ENCODE measurements at regions not wholly inside any gene's neighbourhood (a gene's known extent, or its start where the extent isn't known, plus 50 kb on each side); places are given as distances from the start of the nearest gene placed in this dataset.
"Not testable (repeated sequence)": the region's sequence is repeated elsewhere in the genome, so short reads cannot be mapped to it uniquely, and the experiment has no call there.

DNA sequence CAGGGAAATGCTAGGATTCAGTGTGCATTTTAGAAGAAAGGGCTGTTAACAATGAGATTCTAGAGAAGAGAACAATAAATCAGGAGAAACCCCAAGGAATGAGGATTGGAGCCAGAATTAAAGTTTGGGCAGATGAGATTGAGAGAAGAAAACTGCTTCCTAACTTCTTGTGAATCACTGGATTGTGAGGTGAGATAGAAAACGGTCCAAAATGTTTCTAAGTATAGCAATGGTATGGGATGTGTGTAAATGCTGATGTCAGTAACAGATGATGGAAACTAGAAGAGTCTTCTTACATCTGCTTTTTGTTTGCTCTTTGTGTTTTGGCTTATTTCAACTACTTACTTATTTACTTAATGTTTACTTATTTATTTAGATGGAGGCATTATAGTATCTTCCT lies 123.0 kb downstream of the KCNJ2 start:
- H3K27me3 ChIP-seq (ENCODE audit: control insufficient read depth, insufficient read depth, low read length): no peaks in the 10 kb centered on the region
- intact Hi-C loops (cut with micrococcal nuclease; ENCODE audit: unreplicated experiment) (no loop called here), in situ Hi-C loops (cut with HindIII; ENCODE audit: low pct_unique_long_range_greater_than_20kb, low sequenced_read_pairs) (no loop called here)
- no peak for ATAC-seq
- 0 out of 2 replicates have a peak, but pooled peaks cover 4% of the 10 kb centered on the region for H3K9me3 ChIP-seq (ENCODE audit: control insufficient read depth, insufficient read depth, low read depth, low read length)
- no peak overlapping the region for H3K27ac ChIP-seq (ENCODE audit: low read length)
- no peaks in the 10 kb centered on the region for H3K4me1 ChIP-seq (ENCODE audit: control insufficient read depth, insufficient read depth, low read length)
- no peaks in the 10 kb centered on the region for H3K36me3 ChIP-seq (ENCODE audit: control insufficient read depth, insufficient read depth, low read length)
- H3K4me3 ChIP-seq (ENCODE audit: low read depth in 2 of 2, low read length in 2 of 2): no peak overlapping the region
- CTCF ChIA-PET: no interaction called here
- no TSS peak for BruUV-seq (replicated peaks)
- POLR2A ChIA-PET: no interaction called here
- no peak for DNase-seq (ENCODE audit: low read depth, low spot score)
- TF ChIP-seq TCF7L2 (IDR thresholded peaks at IDR 0.05; ENCODE audit: low read depth, low read length): no peak
- TF ChIP-seq, protein P1, sequence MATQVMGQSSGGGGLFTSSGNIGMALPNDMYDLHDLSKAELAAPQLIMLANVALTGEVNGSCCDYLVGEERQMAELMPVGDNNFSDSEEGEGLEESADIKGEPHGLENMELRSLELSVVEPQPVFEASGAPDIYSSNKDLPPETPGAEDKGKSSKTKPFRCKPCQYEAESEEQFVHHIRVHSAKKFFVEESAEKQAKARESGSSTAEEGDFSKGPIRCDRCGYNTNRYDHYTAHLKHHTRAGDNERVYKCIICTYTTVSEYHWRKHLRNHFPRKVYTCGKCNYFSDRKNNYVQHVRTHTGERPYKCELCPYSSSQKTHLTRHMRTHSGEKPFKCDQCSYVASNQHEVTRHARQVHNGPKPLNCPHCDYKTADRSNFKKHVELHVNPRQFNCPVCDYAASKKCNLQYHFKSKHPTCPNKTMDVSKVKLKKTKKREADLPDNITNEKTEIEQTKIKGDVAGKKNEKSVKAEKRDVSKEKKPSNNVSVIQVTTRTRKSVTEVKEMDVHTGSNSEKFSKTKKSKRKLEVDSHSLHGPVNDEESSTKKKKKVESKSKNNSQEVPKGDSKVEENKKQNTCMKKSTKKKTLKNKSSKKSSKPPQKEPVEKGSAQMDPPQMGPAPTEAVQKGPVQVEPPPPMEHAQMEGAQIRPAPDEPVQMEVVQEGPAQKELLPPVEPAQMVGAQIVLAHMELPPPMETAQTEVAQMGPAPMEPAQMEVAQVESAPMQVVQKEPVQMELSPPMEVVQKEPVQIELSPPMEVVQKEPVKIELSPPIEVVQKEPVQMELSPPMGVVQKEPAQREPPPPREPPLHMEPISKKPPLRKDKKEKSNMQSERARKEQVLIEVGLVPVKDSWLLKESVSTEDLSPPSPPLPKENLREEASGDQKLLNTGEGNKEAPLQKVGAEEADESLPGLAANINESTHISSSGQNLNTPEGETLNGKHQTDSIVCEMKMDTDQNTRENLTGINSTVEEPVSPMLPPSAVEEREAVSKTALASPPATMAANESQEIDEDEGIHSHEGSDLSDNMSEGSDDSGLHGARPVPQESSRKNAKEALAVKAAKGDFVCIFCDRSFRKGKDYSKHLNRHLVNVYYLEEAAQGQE (IDR thresholded peaks at IDR 0.05; ENCODE audit: insufficient read depth in 1 of 2, low read depth in 2 of 2, low read length in 1 of 2): no peak
- TF ChIP-seq POLR2AphosphoS5 (IDR thresholded peaks at IDR 0.05; ENCODE audit: low read depth, low read length): no peak
- TF ChIP-seq CTCF (IDR thresholded peaks at IDR 0.05): no peak
- no peak for TF ChIP-seq SIN3A (IDR thresholded peaks at IDR 0.05; ENCODE audit: borderline replicate concordance, insufficient read depth, low read depth, low read length)

DNA sequence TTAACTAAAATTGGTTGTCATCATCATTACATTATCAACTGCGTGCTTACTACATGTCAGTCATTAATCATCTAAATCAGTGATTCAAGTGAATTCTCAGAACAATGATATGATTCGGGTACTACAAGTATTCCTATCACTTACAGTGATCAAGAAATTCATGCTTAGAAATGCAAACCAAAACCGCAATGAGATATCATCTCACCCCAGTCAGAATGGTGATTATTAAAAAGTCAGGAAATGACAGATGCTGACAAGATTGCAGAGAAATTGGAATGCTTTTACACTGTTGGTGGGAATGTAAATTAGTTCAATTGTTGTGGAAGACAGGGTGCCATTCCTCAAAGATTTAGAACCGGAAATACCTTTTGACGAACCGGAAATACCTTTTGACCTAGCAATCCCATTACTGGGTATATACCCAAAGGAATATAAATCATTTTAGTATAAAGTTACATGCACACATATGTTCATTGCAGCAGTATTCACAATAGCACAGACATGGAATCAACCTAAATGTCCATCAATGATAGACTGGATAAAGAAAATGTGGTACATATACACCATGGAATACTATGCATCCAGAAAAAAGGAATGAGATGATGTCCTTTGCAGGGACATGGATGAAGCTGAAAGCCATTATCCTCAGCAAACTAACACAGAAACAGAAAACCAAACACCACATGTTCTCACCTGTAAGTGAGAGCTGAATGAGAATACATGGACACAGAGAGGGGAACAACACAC lies 124.4 kb downstream of the KCNJ2 start:
- DNase-seq (ENCODE audit: low read depth, low spot score); POLR2A ChIA-PET; intact Hi-C loops (cut with micrococcal nuclease; ENCODE audit: unreplicated experiment); H3K4me1 ChIP-seq (ENCODE audit: control insufficient read depth, insufficient read depth, low read length); H3K4me3 ChIP-seq (ENCODE audit: low read depth in 2 of 2, low read length in 2 of 2); H3K9me3 ChIP-seq (ENCODE audit: control insufficient read depth, insufficient read depth, low read depth, low read length); H3K36me3 ChIP-seq (ENCODE audit: control insufficient read depth, insufficient read depth, low read length); ATAC-seq; H3K27me3 ChIP-seq (ENCODE audit: control insufficient read depth, insufficient read depth, low read length); H3K27ac ChIP-seq (ENCODE audit: low read length); CTCF ChIA-PET; in situ Hi-C loops (cut with HindIII; ENCODE audit: low pct_unique_long_range_greater_than_20kb, low sequenced_read_pairs); BruUV-seq (replicated peaks): not testable (repeated sequence)

DNA sequence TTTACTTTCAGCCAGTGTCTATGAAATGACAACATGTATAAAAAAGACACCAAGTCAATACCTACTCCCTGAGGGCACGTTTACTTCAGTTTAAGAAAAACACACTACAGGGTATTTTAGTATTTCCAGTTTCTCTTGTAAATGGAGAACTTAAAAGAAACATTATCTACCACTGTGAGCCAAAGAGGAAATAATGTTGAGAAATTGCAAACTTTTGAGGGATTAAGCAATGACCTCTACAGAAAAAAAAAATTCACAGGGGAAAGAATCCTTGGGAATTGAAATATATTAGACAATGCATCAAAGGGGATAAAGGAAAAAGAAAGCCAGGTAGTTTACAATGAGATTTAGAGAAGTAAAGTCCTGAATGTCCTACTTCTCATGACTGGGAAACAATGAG lies 126.0 kb downstream of the KCNJ2 start:
- BruUV-seq (replicated peaks): no TSS peak
- in situ Hi-C loops (cut with HindIII; ENCODE audit: low pct_unique_long_range_greater_than_20kb, low sequenced_read_pairs) (no loop called here), intact Hi-C loops (cut with micrococcal nuclease; ENCODE audit: unreplicated experiment) (no loop called here)
- CTCF ChIA-PET: no interaction called here
- Histone ChIP-seq H3K4me3 (ENCODE audit: low read depth in 2 of 2, low read length in 2 of 2) (no peak overlapping the region), H3K27ac (ENCODE audit: low read length) (no peak overlapping the region), H3K36me3 (ENCODE audit: control insufficient read depth, insufficient read depth, low read length) (no peaks in the 10 kb centered on the region), H3K4me1 (ENCODE audit: control insufficient read depth, insufficient read depth, low read length) (no peaks in the 10 kb centered on the region), H3K27me3 (ENCODE audit: control insufficient read depth, insufficient read depth, low read length) (no peaks in the 10 kb centered on the region), H3K9me3 (ENCODE audit: control insufficient read depth, insufficient read depth, low read depth, low read length) (no peaks in the 10 kb centered on the region)
- DNase-seq (ENCODE audit: low read depth, low spot score) (no peak), ATAC-seq (no peak)
- TF ChIP-seq TCF7L2 (IDR thresholded peaks at IDR 0.05; ENCODE audit: low read depth, low read length) (no peak), SIN3A (IDR thresholded peaks at IDR 0.05; ENCODE audit: borderline replicate concordance, insufficient read depth, low read depth, low read length) (no peak), CTCF (IDR thresholded peaks at IDR 0.05) (no peak), POLR2AphosphoS5 (IDR thresholded peaks at IDR 0.05; ENCODE audit: low read depth, low read length) (no peak)
- TF ChIP-seq, protein P1 (IDR thresholded peaks at IDR 0.05; ENCODE audit: insufficient read depth in 1 of 2, low read depth in 2 of 2, low read length in 1 of 2): no peak
- POLR2A ChIA-PET: no interaction called here

Measured in Panc1 (cell line).